ENCODE measurements at regions not wholly inside any gene's neighbourhood (a gene's known extent, or its start where the extent isn't known, plus 50 kb on each side); places are given as distances from the start of the nearest gene placed in this dataset.

DNA sequence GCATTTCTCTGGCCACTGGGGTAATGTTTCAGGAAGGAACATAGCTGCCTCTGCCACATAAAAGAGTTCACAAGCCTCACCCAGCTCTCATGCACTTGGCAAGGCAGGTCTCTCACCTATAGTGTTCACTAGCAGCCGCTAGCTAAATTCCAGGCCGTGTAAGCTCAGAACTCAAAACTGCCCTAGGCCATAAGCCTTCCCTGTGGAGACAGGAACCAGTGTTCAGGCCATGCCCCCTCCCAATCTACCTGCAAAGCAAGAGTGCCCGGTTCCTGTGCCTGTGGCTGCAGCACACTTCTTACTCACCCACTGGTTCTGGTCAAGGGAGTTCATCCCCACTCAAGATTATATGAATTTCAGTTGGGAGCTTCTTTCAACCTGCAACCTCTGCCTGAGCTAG, 60.7 kb upstream of the ZNF169 start:
- TF ChIP-seq, protein P1, sequence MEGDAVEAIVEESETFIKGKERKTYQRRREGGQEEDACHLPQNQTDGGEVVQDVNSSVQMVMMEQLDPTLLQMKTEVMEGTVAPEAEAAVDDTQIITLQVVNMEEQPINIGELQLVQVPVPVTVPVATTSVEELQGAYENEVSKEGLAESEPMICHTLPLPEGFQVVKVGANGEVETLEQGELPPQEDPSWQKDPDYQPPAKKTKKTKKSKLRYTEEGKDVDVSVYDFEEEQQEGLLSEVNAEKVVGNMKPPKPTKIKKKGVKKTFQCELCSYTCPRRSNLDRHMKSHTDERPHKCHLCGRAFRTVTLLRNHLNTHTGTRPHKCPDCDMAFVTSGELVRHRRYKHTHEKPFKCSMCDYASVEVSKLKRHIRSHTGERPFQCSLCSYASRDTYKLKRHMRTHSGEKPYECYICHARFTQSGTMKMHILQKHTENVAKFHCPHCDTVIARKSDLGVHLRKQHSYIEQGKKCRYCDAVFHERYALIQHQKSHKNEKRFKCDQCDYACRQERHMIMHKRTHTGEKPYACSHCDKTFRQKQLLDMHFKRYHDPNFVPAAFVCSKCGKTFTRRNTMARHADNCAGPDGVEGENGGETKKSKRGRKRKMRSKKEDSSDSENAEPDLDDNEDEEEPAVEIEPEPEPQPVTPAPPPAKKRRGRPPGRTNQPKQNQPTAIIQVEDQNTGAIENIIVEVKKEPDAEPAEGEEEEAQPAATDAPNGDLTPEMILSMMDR (conservative IDR thresholded peaks at IDR 0.05; ENCODE audit: low read length), result no peak
- TF ChIP-seq EZH2phosphoT487 (IDR thresholded peaks at IDR 0.05; ENCODE audit: borderline replicate concordance), result no peak
